ENCODE measurements at regions not wholly inside any gene's neighbourhood (a gene's known extent, or its start where the extent isn't known, plus 50 kb on each side); places are given as distances from the start of the nearest gene placed in this dataset.
"Not testable (repeated sequence)": the region's sequence is repeated elsewhere in the genome, so short reads cannot be mapped to it uniquely, and the experiment has no call there.

DNA sequence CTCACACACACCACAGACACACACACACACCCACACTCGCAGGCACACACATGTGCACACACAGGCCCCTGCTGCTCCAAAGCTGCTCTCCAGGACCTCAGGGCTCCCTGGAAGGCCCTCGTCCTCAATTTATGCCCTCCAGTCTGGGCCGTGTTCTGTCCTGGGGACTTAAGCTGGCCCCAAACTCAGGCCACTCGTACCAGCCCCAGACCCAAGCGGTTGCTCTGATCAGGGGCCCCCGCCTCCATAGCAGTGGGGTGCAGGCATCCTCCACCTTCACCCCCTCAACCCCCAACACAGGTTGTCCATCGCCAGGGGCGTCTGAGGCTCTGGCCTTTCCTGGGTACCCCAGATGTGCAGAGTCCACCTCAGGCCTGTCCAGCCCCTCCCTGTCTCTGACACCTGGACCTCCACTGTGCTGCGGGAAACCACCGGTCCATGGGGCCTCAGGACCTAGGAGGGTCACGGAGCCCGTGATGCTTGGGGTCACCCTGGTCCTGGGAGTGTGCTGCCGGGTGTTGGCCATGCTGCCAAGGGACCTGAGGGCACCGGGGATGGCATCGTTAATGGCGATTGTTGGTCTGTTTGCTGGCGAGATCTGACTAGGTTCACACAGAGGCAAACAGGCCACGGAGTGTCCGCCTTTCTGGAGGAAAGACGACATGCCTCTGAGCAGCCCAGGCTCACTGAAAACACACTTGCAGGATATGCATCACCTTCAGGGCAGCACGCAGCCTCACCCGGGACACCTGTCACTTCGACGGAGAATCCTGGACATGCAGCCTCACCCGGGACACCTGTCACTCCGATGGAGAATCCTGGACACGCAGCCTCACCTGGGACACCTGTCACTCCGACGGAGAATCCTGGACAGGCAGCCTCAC lies 155.6 kb downstream of the NDUFA10 start:
- DNase-seq (ENCODE audit: low spot score) (no peak), ATAC-seq (ENCODE audit: low read depth) (no peak)
- no peak for TF ChIP-seq CTCF (IDR thresholded peaks at IDR 0.05; ENCODE audit: poor library complexity, severe bottlenecking)
- H3K4me1 ChIP-seq (ENCODE audit: insufficient read depth, poor library complexity, severe bottlenecking) = no peaks in the 10 kb centered on the region
- H3K27me3 ChIP-seq (ENCODE audit: insufficient read depth, poor library complexity, severe bottlenecking) = peaks cover 5% of the 10 kb centered on the region
- no peak overlapping the region for H3K4me3 ChIP-seq (ENCODE audit: severe bottlenecking)
- no peak overlapping the region for H3K27ac ChIP-seq (ENCODE audit: poor library complexity, severe bottlenecking)
- H3K9me3 ChIP-seq (ENCODE audit: severe bottlenecking) = no peaks in the 10 kb centered on the region
- H3K36me3 ChIP-seq (ENCODE audit: low read depth) = no peaks in the 10 kb centered on the region

DNA sequence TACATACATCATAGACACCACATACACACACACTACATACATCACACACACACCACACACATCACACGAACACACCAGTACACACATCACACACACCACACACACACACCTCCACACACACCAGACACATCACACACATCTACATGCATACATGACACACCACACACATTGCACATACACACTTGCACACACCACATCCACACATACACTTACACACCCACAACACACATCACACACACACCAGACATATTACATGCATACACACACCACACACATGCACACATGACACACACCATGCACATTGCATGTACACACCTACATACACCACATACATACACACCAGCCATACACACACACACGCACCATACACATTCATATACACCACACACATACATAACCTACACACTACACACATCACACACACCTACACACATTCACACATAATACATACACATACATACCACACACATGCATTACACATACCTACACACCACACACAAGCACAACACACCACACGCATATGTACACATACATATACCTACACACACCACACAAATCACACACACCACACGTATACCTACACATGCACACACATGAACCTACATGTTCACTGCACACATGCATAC lies 156.5 kb downstream of the NDUFA10 start:
- Histone ChIP-seq H3K27ac (ENCODE audit: poor library complexity, severe bottlenecking) (no peak overlapping the region), H3K9me3 (ENCODE audit: severe bottlenecking) (no peaks in the 10 kb centered on the region), H3K36me3 (ENCODE audit: low read depth) (no peaks in the 10 kb centered on the region), H3K4me3 (ENCODE audit: severe bottlenecking) (no peak overlapping the region), H3K27me3 (ENCODE audit: insufficient read depth, poor library complexity, severe bottlenecking) (peaks cover 5% of the 10 kb centered on the region), H3K4me1 (ENCODE audit: insufficient read depth, poor library complexity, severe bottlenecking) (no peaks in the 10 kb centered on the region)
- no peak for TF ChIP-seq CTCF (IDR thresholded peaks at IDR 0.05; ENCODE audit: poor library complexity, severe bottlenecking)
- no peak for ATAC-seq (ENCODE audit: low read depth)
- no peak for DNase-seq (ENCODE audit: low spot score)

DNA sequence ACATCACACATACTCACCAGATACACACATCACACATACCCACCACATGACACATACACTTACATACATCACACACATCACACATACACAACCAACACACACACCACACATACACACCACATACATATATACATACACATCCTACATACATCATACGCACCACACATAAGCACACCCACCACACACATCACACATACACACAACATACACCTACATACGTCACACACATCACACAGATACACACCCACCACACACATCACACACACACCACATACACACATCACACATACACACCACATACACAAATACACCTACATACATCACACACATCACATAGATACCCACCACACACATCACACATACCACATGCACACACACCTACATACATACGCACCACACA lies 158.4 kb downstream of the NDUFA10 start:
- H3K36me3 ChIP-seq (ENCODE audit: low read depth) = no peaks in the 10 kb centered on the region
- no peak for DNase-seq (ENCODE audit: low spot score)
- no peaks in the 10 kb centered on the region for H3K27me3 ChIP-seq (ENCODE audit: insufficient read depth, poor library complexity, severe bottlenecking)
- no peaks in the 10 kb centered on the region for H3K4me1 ChIP-seq (ENCODE audit: insufficient read depth, poor library complexity, severe bottlenecking)
- no peak overlapping the region for H3K4me3 ChIP-seq (ENCODE audit: severe bottlenecking)
- ATAC-seq (ENCODE audit: low read depth) = no peak
- TF ChIP-seq CTCF (IDR thresholded peaks at IDR 0.05; ENCODE audit: poor library complexity, severe bottlenecking) = no peak
- H3K27ac ChIP-seq (ENCODE audit: poor library complexity, severe bottlenecking) = no peak overlapping the region
- no peaks in the 10 kb centered on the region for H3K9me3 ChIP-seq (ENCODE audit: severe bottlenecking)

DNA sequence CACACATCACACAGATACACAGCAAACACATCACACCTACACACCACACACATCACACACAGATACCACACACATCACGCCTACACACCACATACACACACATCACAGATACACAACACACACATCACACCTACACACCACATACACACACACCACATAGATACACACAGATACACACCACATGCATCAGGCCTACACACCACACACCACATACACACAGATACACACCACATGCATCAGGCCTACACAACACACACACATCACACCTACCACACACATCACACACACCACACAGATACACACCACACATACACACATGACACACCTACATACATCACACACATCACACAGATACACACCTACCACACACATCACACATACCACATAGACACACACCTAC lies 158.8 kb downstream of the NDUFA10 start:
- DNase-seq (ENCODE audit: low spot score) = no peak
- no peaks in the 10 kb centered on the region for H3K27me3 ChIP-seq (ENCODE audit: insufficient read depth, poor library complexity, severe bottlenecking)
- H3K9me3 ChIP-seq (ENCODE audit: severe bottlenecking) = no peaks in the 10 kb centered on the region
- no peak for ATAC-seq (ENCODE audit: low read depth)
- no peak for TF ChIP-seq CTCF (IDR thresholded peaks at IDR 0.05; ENCODE audit: poor library complexity, severe bottlenecking)
- no peak overlapping the region for H3K27ac ChIP-seq (ENCODE audit: poor library complexity, severe bottlenecking)
- no peaks in the 10 kb centered on the region for H3K36me3 ChIP-seq (ENCODE audit: low read depth)
- no peak overlapping the region for H3K4me3 ChIP-seq (ENCODE audit: severe bottlenecking)
- no peaks in the 10 kb centered on the region for H3K4me1 ChIP-seq (ENCODE audit: insufficient read depth, poor library complexity, severe bottlenecking)

DNA sequence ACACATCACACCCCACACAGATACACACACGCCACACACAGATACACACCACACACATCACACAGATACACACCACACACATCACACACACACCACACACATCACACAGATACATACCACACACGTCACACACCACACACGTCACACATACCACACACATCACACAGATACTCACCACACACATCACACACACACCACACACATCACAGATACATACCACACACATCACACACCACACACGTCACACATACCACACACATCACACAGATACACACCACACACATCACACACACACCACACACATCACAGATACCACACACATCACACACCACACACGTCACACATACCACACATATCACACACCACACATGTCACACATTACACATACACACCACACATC lies 159.3 kb downstream of the NDUFA10 start:
- H3K9me3 ChIP-seq (ENCODE audit: severe bottlenecking); H3K27me3 ChIP-seq (ENCODE audit: insufficient read depth, poor library complexity, severe bottlenecking); DNase-seq (ENCODE audit: low spot score); ATAC-seq (ENCODE audit: low read depth); H3K4me1 ChIP-seq (ENCODE audit: insufficient read depth, poor library complexity, severe bottlenecking); H3K36me3 ChIP-seq (ENCODE audit: low read depth); H3K27ac ChIP-seq (ENCODE audit: poor library complexity, severe bottlenecking); H3K4me3 ChIP-seq (ENCODE audit: severe bottlenecking): not testable (repeated sequence)
